Activated T-helper 2 cell treated with anti-CD3 and anti-CD28 coated beads, Interferon-gamma antibody, Interleukin-2, Interleukin-4, amounts not matched to agents 10 μg/mL and 5 μg/mL and 100 μg/mL, durations not matched to agents 14 hours and 24 hours and 36 hours (primary cell): ENCODE measurements at regions not wholly inside any gene's neighbourhood (a gene's known extent, or its start where the extent isn't known, plus 50 kb on each side); places are given as distances from the start of the nearest gene placed in this dataset.
"Not testable (repeated sequence)": the region's sequence is repeated elsewhere in the genome, so short reads cannot be mapped to it uniquely, and the experiment has no call there.

Source experiments
- DNase-seq: peaks from one replicate; pipeline ENCODE4 v3.0.0; 2021; ENCODE audit warnings: low spot score
- H3K27ac Mint-ChIP-seq: one replicate; pipeline ENCODE4 v1.8.0; 2021; ENCODE audit warnings: mixed read lengths
- H3K27me3 Mint-ChIP-seq: one replicate; pipeline ENCODE4 v1.8.0; 2021; ENCODE audit warnings: low read depth, mixed read lengths
- H3K36me3 Mint-ChIP-seq: one replicate; pipeline ENCODE4 v1.8.0; 2021; ENCODE audit warnings: low read depth, mixed read lengths
- H3K4me1 Mint-ChIP-seq: one replicate; pipeline ENCODE4 v1.8.0; 2021; ENCODE audit warnings: low read depth, mixed read lengths
- H3K4me3 Mint-ChIP-seq: one replicate; pipeline ENCODE4 v1.8.0; 2021; ENCODE audit warnings: low read depth, mild to moderate bottlenecking, moderate library complexity, mixed read lengths
- H3K9me3 Mint-ChIP-seq: one replicate; pipeline ENCODE4 v1.8.0; 2021; ENCODE audit warnings: mixed read lengths
- intact Hi-C: fragments of 100-400 bp; cut with micrococcal nuclease; formaldehyde crosslinking; loops from one replicate; pipeline ENCODE4 v1.15.1; 2023

DNA sequence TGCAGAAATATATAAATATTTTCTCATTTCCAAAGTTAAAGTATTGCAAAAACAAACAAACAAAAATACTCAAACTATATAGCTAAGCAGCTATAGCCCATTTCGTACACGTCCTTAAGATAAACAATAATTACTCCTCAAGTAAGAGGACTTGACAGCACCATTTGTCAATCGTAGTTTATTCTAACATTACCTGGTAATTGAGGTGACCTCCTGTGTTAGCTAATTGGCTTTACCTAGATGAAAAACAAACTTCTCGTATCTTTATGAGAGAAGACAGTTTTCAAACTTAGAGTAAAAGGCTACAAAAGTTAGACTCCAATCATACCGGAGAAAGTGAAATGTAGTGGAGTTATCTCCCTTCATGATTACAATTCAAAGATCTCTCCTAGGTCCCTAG lies 1876.1 kb upstream of the PCDH20 start:
- H3K9me3 Mint-ChIP-seq, result peaks cover 17% of the 10 kb centered on the region
- intact Hi-C loops, result no loop called here
- no peak overlapping the region for H3K4me3 Mint-ChIP-seq

DNA sequence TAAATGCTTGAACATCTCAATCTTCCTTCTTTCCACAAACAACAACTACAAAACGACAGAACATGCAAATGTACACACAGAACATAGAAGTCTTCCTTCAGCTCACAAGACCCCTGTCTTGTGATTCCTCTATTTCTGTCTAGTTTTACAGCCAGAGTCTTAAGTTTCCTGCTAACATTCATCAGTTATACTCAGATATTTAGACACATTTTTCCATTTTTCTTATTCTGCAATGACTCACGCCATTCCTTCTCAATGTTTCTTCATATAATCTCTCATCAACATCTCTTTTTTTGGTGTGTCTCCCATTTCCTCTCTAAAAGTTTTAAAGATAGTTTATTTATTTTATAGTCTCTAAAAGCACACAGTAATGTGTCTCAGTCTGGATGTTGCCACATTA lies 1872.9 kb upstream of the PCDH20 start:
- peaks cover 26% of the 10 kb centered on the region for H3K9me3 Mint-ChIP-seq
- no peaks in the 10 kb centered on the region for H3K4me1 Mint-ChIP-seq
- no peak overlapping the region for H3K4me3 Mint-ChIP-seq
- intact Hi-C loops, result no loop called here
- no peak for DNase-seq
- no peak overlapping the region for H3K27ac Mint-ChIP-seq
- H3K27me3 Mint-ChIP-seq, result no peaks in the 10 kb centered on the region
- no peaks in the 10 kb centered on the region for H3K36me3 Mint-ChIP-seq

More for the DNA sequence above, 1876.1 kb upstream of the PCDH20 start:
- no peaks in the 10 kb centered on the region for H3K36me3 Mint-ChIP-seq
- H3K27me3 Mint-ChIP-seq, result no peaks in the 10 kb centered on the region
- no peak for DNase-seq
- no peak overlapping the region for H3K27ac Mint-ChIP-seq
- H3K4me1 Mint-ChIP-seq, result no peaks in the 10 kb centered on the region

DNA sequence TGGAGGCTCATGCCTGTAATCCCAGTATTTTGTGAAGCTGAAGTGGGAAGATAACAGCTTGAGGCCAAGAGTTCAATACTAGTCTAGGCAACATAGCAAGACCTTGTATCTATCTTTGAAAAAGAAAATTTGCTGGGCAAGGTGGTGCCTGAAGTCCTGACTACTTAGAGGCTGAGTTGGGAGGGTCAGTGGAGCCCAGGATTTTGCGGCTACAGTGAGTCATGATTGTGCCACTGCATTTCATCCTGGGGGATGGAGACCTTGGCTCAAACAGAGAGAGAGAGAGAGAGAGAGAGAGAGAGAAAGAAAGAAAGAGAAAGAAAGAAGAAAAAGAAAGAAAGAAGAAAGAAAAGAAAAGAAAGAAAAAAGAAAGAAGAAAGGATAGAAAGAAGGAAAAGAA lies 1872.3 kb upstream of the PCDH20 start:
- Mint-ChIP-seq H3K27me3 (no peaks in the 10 kb centered on the region), H3K4me1 (no peaks in the 10 kb centered on the region), H3K9me3 (peaks cover 29% of the 10 kb centered on the region), H3K36me3 (no peaks in the 10 kb centered on the region), H3K27ac (no peak overlapping the region), H3K4me3 (no peak overlapping the region)
- intact Hi-C loops, result no loop called here
- no peak for DNase-seq

DNA sequence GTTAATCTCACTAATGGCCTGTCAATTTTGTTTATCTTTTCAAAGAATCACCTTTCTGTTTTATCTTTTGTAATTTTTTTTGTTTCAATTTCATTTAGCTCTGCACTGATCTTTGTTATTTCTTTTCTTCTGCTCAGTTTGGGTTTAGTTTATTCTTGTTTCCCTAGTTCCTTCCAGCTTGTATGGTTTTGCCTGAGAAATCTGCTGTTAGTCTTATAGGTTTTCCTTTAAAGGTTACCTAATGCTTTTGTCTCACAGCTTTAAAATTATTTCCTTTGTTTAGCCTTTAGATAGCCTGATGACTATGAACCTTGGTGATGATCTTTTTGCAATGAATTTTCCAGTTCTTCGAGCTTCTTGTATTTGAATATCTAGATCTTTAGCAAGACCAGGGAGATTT lies 1869.8 kb upstream of the PCDH20 start:
- no peak for DNase-seq
- Mint-ChIP-seq H3K36me3 (no peaks in the 10 kb centered on the region), H3K27ac (no peak overlapping the region), H3K9me3 (peaks cover 25% of the 10 kb centered on the region), H3K27me3 (no peaks in the 10 kb centered on the region), H3K4me3 (no peak overlapping the region), H3K4me1 (no peaks in the 10 kb centered on the region)
- intact Hi-C loops, result no loop called here

DNA sequence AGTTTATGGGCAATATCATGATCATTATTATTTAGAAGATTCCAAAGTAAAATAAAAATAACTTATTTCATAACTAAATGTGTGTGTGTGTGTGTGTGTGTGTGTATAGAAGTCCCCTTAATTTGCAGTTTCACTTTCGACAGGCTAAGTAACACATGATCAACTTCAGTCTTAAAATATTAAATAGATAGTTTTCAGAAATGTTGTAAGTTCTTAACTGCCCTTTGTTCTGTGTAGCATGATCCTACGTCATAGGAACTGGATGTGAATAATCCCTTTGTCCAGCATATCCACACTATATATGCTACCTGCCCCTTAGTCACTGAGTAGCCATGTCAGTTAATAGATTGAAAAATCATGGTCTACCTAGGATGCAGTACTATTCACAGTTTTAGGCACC lies 1863.5 kb upstream of the PCDH20 start:
- H3K4me1 Mint-ChIP-seq, result no peaks in the 10 kb centered on the region
- no peak overlapping the region for H3K27ac Mint-ChIP-seq
- H3K4me3 Mint-ChIP-seq, result no peak overlapping the region
- no peaks in the 10 kb centered on the region for H3K36me3 Mint-ChIP-seq
- H3K27me3 Mint-ChIP-seq, result no peaks in the 10 kb centered on the region
- intact Hi-C loops, result no loop called here
- no peak for DNase-seq
- peaks cover 37% of the 10 kb centered on the region for H3K9me3 Mint-ChIP-seq

DNA sequence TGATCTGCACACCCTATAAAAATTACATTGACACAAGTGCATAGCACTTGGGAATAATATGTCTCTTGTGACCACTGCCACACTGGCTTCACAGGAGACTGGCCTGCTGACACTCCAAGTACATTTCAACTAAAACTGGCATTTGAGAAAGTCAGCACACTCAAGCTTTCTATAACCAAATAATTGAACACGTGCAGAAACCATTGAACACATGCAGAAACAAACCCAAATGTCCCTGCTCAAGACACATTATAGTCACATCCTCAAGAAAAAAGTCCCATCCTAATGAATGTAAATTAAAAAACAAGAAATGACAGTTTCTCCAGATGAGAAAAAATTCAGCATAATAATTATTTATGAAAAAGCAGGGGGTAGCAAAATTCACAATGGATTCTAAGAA lies 1859.1 kb upstream of the PCDH20 start:
- intact Hi-C loops, result no loop called here
- DNase-seq, result no peak
- Mint-ChIP-seq H3K9me3 (peaks cover 38% of the 10 kb centered on the region), H3K36me3 (no peaks in the 10 kb centered on the region), H3K4me1 (no peaks in the 10 kb centered on the region), H3K27ac (no peak overlapping the region), H3K4me3 (no peak overlapping the region), H3K27me3 (no peaks in the 10 kb centered on the region)

DNA sequence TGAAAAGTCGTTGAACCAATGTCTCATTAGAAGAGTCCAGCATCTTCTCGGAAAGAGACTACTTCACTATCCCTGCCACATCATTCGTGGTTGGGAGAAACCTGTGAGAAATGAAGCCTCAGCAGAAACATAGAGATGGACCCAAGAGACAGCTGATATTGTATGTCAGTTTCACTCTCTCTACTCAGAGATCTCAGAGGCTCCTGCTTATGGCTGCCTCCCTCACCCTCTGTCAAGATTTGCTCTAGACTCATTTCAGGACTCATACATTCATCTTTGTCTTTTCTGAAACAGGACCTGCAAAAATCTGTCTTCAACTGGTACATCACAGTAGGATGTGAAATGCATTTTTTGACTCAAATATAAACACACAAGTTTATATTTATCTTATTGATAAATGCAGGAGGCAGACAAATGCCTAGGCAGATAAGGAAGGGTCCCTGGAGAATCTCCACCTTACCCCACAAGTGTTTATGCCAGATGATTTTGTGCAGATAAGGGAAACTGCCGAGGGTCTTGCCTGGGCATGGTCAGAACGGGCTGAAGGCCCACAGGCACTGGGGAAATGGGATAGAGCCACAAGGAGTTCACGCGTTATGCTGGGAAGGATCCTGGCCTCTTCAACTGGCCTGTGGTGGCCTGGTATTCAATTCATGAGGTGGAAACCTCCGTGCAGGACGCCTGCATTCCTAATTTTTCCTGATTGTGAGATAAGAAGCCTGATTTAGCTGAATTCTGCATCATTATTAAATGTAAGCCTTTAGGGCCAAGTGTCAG lies 1834.0 kb upstream of the PCDH20 start:
- Mint-ChIP-seq H3K4me1 (no peaks in the 10 kb centered on the region), H3K36me3 (no peaks in the 10 kb centered on the region), H3K27me3 (no peaks in the 10 kb centered on the region), H3K27ac (no peak overlapping the region), H3K4me3 (no peak overlapping the region), H3K9me3 (peaks cover 14% of the 10 kb centered on the region)
- intact Hi-C loops, result no loop called here
- DNase-seq, result no peak

DNA sequence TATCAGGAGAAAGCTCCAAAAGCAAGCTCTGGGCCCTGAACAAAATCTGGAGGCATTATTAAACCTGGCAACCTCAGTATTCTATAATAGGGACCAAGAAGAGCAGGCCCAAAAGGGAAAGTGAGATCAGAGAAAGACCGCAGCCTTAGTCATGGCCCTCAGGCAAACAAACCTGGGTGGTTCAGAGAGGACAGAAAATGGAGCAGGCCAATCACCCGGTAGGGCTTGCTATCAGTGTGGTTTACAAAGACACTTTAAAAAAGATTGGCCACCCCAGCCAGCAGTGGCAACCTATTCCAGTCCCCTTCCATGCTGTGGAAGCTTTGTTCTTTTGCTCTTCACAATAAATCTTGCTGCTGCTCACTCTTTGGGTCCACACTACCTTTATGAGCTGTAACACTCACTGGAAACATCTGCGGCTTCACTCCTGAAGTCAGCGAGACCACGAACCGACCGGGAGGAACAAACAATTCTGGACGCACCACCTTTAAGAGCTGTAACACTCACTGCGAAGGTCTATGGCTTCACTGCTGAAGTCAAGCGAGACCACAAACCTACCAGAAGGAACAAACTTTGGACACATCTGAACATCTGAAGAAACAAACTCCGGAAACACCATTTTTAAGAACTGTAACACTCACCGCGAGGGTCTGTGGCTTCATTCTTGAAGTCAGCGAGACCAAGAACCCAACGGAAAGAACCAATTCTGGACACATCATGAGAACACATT lies 1821.2 kb upstream of the PCDH20 start:
- H3K27ac Mint-ChIP-seq, result not testable (repeated sequence)

DNA sequence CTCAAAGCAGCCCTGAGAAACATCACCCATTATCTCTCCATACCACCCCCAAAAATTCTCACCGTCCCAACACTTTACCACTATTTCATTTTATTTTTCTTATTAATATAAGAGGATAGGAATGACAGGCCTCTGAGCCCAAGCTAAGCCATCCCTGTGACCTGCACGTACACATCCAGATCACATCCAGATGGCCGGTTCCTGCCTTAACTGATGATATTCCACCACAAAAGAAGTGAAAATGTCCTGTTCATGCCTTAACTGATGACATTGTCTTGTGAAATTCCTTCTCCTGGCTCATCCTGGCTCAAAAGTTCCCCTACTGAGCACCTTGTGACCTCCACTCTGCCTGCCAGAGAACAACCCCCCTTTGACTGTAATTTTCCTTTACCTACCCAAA lies 1802.9 kb upstream of the PCDH20 start:
- DNase-seq, H3K27me3 Mint-ChIP-seq, intact Hi-C loops, H3K27ac Mint-ChIP-seq, H3K4me1 Mint-ChIP-seq, H3K4me3 Mint-ChIP-seq, H3K36me3 Mint-ChIP-seq: not testable (repeated sequence)
- H3K9me3 Mint-ChIP-seq, result peaks cover 37% of the 10 kb centered on the region

More for the DNA sequence above, 1821.2 kb upstream of the PCDH20 start:
- H3K4me3 Mint-ChIP-seq, H3K4me1 Mint-ChIP-seq, DNase-seq, intact Hi-C loops, H3K27me3 Mint-ChIP-seq, H3K36me3 Mint-ChIP-seq: not testable (repeated sequence)
- peaks cover 29% of the 10 kb centered on the region for H3K9me3 Mint-ChIP-seq

DNA sequence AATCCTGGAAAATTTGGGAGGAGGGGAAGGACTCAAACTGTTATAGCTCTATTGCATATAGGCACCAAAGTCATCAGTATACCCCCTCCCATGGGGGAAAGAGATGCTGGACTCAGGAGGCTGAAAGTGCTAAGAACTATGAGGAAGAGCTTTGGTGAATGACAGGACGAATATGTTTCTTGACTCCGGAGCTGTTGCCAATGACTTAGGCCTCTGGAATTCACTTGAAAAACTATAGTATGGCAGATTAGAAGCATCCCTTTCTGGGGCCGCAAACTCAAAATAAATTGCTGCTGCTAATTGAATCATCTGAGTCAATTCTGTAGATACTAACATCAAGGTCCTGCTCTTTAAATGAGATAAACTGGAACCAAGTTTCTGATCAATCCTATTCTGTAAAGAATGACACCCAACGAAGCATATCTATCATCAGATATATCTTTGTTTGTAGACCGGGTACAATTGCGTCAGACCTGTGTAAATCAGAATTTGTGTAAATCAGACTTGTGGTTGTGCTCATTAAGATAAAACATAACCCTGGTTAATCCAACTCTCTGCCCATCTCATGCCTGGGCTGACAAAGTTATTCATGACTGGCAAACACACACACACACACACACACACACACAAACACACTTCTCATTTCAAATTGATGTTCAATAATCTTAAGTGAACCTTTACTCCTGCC lies 1793.8 kb upstream of the PCDH20 start:
- no peak overlapping the region for H3K27ac Mint-ChIP-seq
- no peaks in the 10 kb centered on the region for H3K27me3 Mint-ChIP-seq
- no peaks in the 10 kb centered on the region for H3K4me1 Mint-ChIP-seq
- no peak overlapping the region for H3K4me3 Mint-ChIP-seq
- DNase-seq, result no peak
- H3K36me3 Mint-ChIP-seq, result no peaks in the 10 kb centered on the region
- H3K9me3 Mint-ChIP-seq, result peaks cover 27% of the 10 kb centered on the region
- intact Hi-C loops, result no loop called here

DNA sequence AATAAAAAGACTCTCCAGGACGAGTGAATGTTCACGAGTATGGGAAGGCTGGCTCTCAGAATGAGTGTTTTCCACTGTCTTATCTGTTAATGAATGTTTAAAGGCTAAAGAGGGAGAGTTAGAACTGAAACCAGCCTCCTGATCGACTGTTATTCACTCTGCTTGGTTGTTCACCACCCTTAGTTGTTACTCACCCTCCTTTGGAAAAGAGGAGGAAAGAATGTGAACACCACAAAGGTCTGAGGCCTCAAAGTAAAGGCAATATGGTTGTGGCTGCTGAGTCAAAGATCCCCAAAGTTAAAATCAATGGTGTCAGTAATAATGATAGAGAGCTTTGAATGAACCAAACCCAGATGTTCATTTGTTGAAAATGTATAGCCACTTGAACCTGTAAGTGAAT lies 1793.2 kb upstream of the PCDH20 start:
- intact Hi-C loops, result no loop called here
- no peak for DNase-seq
- Mint-ChIP-seq H3K27ac (no peak overlapping the region), H3K4me1 (no peaks in the 10 kb centered on the region), H3K9me3 (peaks cover 30% of the 10 kb centered on the region), H3K36me3 (no peaks in the 10 kb centered on the region), H3K27me3 (no peaks in the 10 kb centered on the region), H3K4me3 (no peak overlapping the region)

DNA sequence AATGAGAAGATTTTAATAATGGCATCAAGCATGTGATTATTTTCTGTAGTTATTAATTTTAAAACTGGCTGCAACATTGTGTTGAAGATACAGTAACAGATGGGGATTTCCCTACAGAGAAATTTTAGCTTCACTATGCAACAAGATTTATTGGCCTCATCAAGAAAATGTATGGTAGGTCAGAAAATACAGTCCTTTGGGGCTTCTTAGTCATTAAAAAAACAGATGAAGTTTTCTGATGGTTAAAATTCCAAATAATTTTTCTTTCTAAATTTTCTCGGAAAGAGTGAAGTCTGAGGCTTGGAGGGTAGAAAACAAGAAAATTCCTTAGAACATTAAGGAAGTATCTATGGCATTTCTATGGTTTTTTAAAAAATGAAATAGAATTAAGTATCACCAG lies 1790.8 kb upstream of the PCDH20 start:
- no peak for DNase-seq
- H3K9me3 Mint-ChIP-seq, result peaks cover 27% of the 10 kb centered on the region
- no peaks in the 10 kb centered on the region for H3K27me3 Mint-ChIP-seq
- no peak overlapping the region for H3K4me3 Mint-ChIP-seq
- intact Hi-C loops, result no loop called here
- no peaks in the 10 kb centered on the region for H3K4me1 Mint-ChIP-seq
- H3K36me3 Mint-ChIP-seq, result no peaks in the 10 kb centered on the region
- H3K27ac Mint-ChIP-seq, result no peak overlapping the region

DNA sequence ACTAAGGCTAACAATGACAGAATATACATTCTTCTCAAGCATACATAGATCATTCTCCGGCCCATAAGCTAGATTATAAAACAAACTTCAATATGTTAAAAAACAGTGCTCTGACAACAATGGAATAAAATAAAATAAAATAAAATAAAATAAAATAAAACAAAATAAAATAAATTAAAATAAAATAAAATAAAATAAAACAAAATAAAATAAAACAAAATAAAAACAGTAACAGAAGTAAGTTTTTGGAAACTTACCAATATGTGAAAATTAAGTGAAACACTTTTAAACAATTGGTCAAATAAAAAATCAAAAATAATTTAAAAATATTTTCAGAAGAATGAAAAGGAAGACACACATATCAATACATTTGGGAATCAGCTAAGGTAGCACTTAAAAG lies 1785.8 kb upstream of the PCDH20 start:
- Mint-ChIP-seq H3K9me3 (peaks cover 15% of the 10 kb centered on the region), H3K27ac (no peak overlapping the region), H3K4me3 (no peak overlapping the region), H3K36me3 (no peaks in the 10 kb centered on the region), H3K27me3 (no peaks in the 10 kb centered on the region), H3K4me1 (no peaks in the 10 kb centered on the region)
- intact Hi-C loops, result no loop called here
- DNase-seq, result no peak
